ENCODE measurements at regions not wholly inside any gene's neighbourhood (a gene's known extent, or its start where the extent isn't known, plus 50 kb on each side); places are given as distances from the start of the nearest gene placed in this dataset.

- Mint-ChIP-seq H3K4me1 (ENCODE audit: low read depth in 2 of 2) (no peaks in the 10 kb centered on the region), H3K36me3 (no peaks in the 10 kb centered on the region), H3K9me3 (peaks cover 8% of the 10 kb centered on the region), H3K27ac (no peak overlapping the region), H3K27me3 (peaks cover 6 to 26% of the 10 kb centered on the region in 2 donors), H3K4me3 (no peak overlapping the region)
- DNase-seq (ENCODE audit: low spot score) (no peak), ATAC-seq (no peak)
Measured at GRCh38 chr11:114857281-114857680, 179.0 kb downstream of the NXPE2 start.

- H3K9me3 Mint-ChIP-seq, result peaks cover 4% of the 10 kb centered on the region
- H3K4me1 Mint-ChIP-seq (ENCODE audit: low read depth in 2 of 2), result no peaks in the 10 kb centered on the region
- H3K4me3 Mint-ChIP-seq, result no peak overlapping the region
- H3K27ac Mint-ChIP-seq, result no peak overlapping the region
- no peak for DNase-seq (ENCODE audit: low spot score)
- H3K36me3 Mint-ChIP-seq, result no peaks in the 10 kb centered on the region
- H3K27me3 Mint-ChIP-seq, result peaks cover 4 to 7% of the 10 kb centered on the region in 2 donors
- no peak for ATAC-seq
Measured at GRCh38 chr11:114864896-114865295, 186.6 kb downstream of the NXPE2 start.

DNA sequence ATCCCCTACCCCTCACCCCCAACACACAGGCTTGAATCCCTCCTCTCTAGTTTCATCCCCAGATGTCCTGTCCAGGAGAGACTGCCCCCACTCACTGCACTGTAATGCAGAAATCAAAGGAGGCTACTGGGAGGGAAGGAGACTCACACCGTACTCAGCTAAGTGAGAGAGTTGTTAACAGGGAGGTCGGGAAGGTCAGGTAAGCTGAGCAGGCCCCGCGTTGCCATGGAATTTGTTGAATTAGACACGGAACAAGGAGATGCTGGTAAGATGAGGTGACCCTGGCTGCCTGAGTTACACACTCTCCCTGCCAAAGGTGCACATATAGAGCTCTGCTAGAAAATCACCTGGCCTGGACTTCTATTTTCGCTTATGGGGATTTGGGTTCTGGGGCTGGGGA, 197.9 kb downstream of the NXPE2 start:
- Mint-ChIP-seq H3K4me3 (no peak overlapping the region), H3K4me1 (ENCODE audit: low read depth in 2 of 2) (no peaks in the 10 kb centered on the region), H3K27me3 (peaks cover 0 to 3% of the 10 kb centered on the region in 2 donors), H3K9me3 (no peaks in the 10 kb centered on the region), H3K36me3 (no peaks in the 10 kb centered on the region), H3K27ac (no peak overlapping the region)
- no peak for DNase-seq (ENCODE audit: low spot score)
- no peak for ATAC-seq

DNA sequence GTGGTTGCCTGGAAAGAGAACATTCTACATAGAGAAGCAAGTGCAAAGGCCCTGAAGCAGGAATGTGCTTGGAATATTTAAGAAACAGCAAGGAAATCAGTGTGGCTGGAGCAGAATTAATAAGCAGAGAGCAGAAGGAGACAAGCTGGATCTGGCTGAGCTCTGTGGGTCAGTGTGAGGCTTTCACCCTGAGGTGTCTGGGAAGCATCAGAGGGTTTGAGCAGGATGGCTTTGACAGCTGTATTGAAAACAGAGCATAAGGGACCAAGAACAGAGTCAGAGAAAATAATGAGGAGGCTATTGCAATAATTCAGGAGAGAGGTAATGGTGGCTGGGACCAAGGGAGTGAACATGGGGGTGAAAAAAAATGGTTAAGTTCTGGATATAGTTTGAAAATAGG, 199.6 kb downstream of the NXPE2 start:
- H3K27ac Mint-ChIP-seq, result no peak overlapping the region
- no peaks in the 10 kb centered on the region for H3K36me3 Mint-ChIP-seq
- H3K9me3 Mint-ChIP-seq, result no peaks in the 10 kb centered on the region
- H3K27me3 Mint-ChIP-seq, result no peaks in the 10 kb centered on the region
- DNase-seq (ENCODE audit: low spot score), result no peak
- no peaks in the 10 kb centered on the region for H3K4me1 Mint-ChIP-seq (ENCODE audit: low read depth in 2 of 2)
- ATAC-seq, result no peak
- no peak overlapping the region for H3K4me3 Mint-ChIP-seq

GRCh38 chr11:114880442-114880841, 202.1 kb downstream of the NXPE2 start:
- Mint-ChIP-seq H3K4me1 (ENCODE audit: low read depth in 2 of 2) (no peaks in the 10 kb centered on the region), H3K27me3 (no peaks in the 10 kb centered on the region), H3K36me3 (no peaks in the 10 kb centered on the region), H3K9me3 (no peaks in the 10 kb centered on the region), H3K4me3 (no peak overlapping the region), H3K27ac (no peak overlapping the region)
- no peak for DNase-seq (ENCODE audit: low spot score)
- no peak for ATAC-seq

- Mint-ChIP-seq H3K9me3 (no peaks in the 10 kb centered on the region), H3K4me1 (ENCODE audit: low read depth in 2 of 2) (no peaks in the 10 kb centered on the region), H3K27ac (no peak overlapping the region), H3K27me3 (peaks cover 0 to 2% of the 10 kb centered on the region in 2 donors), H3K4me3 (no peak overlapping the region), H3K36me3 (no peaks in the 10 kb centered on the region)
- ATAC-seq, result no peak
- DNase-seq (ENCODE audit: low spot score), result no peak
Measured at GRCh38 chr11:114883472-114883871, 205.1 kb downstream of the NXPE2 start.

- Mint-ChIP-seq H3K36me3 (no peaks in the 10 kb centered on the region), H3K27me3 (peaks cover 2 to 5% of the 10 kb centered on the region in 2 donors), H3K9me3 (no peaks in the 10 kb centered on the region), H3K4me3 (no peak overlapping the region), H3K4me1 (ENCODE audit: low read depth in 2 of 2) (no peaks in the 10 kb centered on the region), H3K27ac (no peak overlapping the region)
- no peak for ATAC-seq
- no peak for DNase-seq (ENCODE audit: low spot score)
Measured at GRCh38 chr11:114886644-114887265, 208.4 kb downstream of the NXPE2 start.

DNA sequence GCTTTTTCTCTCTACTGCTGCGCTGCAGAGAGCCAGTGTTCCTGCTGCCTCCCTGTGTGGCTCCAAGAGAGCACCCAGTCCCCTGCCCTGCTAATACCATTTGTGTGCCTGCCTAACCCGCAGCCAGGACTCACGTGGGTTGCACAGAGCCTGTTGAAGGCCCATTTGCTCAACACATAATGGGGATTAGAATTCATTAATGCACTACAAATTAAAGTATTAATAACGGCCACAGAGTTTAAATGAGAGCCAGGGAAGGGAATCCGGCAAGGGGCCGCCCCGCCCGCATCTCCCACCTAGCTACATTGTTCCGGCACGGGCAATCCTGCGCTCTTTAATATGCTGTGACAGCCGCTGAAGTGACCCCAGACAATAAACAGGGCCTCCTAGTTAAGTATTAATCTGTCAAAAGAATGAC, 211.3 kb downstream of the NXPE2 start:
- Mint-ChIP-seq H3K36me3 (no peaks in the 10 kb centered on the region), H3K27me3 (peaks cover 5 to 6% of the 10 kb centered on the region in 2 donors), H3K9me3 (peaks cover 4% of the 10 kb centered on the region), H3K27ac (no peak overlapping the region), H3K4me3 (no peak overlapping the region), H3K4me1 (ENCODE audit: low read depth in 2 of 2) (no peaks in the 10 kb centered on the region)
- DNase-seq (ENCODE audit: low spot score) (no peak), ATAC-seq (no peak)

GRCh38 chr11:114890038-114890437, 211.7 kb downstream of the NXPE2 start:
- DNase-seq (ENCODE audit: low spot score), result no peak
- no peak for ATAC-seq

GRCh38 chr11:114891911-114892310, 213.6 kb downstream of the NXPE2 start:
- no peak overlapping the region for H3K4me3 Mint-ChIP-seq
- H3K9me3 Mint-ChIP-seq, result peaks cover 4% of the 10 kb centered on the region
- H3K36me3 Mint-ChIP-seq, result no peaks in the 10 kb centered on the region
- DNase-seq (ENCODE audit: low spot score) (no peak), ATAC-seq (no peak)
- H3K27ac Mint-ChIP-seq, result no peak overlapping the region
- no peaks in the 10 kb centered on the region for H3K4me1 Mint-ChIP-seq (ENCODE audit: low read depth in 2 of 2)
- peaks cover 6 to 13% of the 10 kb centered on the region in 2 donors for H3K27me3 Mint-ChIP-seq

More at GRCh38 chr11:114890038-114890437, 211.7 kb downstream of the NXPE2 start:
- no peak overlapping the region for H3K27ac Mint-ChIP-seq
- H3K27me3 Mint-ChIP-seq, result peaks cover 6% of the 10 kb centered on the region in 2 donors
- H3K9me3 Mint-ChIP-seq, result peaks cover 4% of the 10 kb centered on the region
- H3K4me1 Mint-ChIP-seq (ENCODE audit: low read depth in 2 of 2), result no peaks in the 10 kb centered on the region
- H3K4me3 Mint-ChIP-seq, result no peak overlapping the region
- no peaks in the 10 kb centered on the region for H3K36me3 Mint-ChIP-seq

- H3K4me3 Mint-ChIP-seq, result no peak overlapping the region
- H3K4me1 Mint-ChIP-seq (ENCODE audit: low read depth in 2 of 2), result no peaks in the 10 kb centered on the region
- H3K36me3 Mint-ChIP-seq, result no peaks in the 10 kb centered on the region
- peaks cover 6 to 13% of the 10 kb centered on the region in 2 donors for H3K27me3 Mint-ChIP-seq
- H3K27ac Mint-ChIP-seq, result no peak overlapping the region
- DNase-seq (ENCODE audit: low spot score) (no peak), ATAC-seq (peak in 1 of 2 donors; percentile 61)
- H3K9me3 Mint-ChIP-seq, result peaks cover 4% of the 10 kb centered on the region
Measured at GRCh38 chr11:114892381-114893197, 214.3 kb downstream of the NXPE2 start.

DNA sequence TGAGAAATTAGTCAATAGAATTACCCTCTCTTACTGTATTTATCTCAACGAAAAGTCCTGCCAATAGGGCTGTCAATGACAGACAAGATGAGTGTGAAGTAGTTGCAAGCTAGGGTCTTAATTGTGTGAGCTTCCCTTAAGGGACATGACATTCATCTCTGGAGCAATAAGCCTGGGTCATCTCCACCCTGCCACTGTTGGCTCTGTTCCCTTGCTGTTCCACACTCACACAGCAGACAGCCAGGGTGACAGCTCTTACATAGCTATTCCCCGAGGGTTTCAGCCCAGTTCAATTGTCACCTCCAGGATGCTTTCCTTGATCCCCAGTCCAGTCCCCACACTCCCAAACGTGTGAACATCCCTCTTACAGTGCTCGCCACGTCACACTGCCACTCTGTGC, 215.0 kb downstream of the NXPE2 start:
- Mint-ChIP-seq H3K9me3 (peaks cover 8% of the 10 kb centered on the region), H3K27ac (no peak overlapping the region), H3K36me3 (peaks cover 5% of the 10 kb centered on the region), H3K4me3 (no peak overlapping the region), H3K27me3 (peaks cover 6 to 12% of the 10 kb centered on the region in 2 donors), H3K4me1 (ENCODE audit: low read depth in 2 of 2) (no peaks in the 10 kb centered on the region)
- DNase-seq (ENCODE audit: low spot score) (no peak), ATAC-seq (no peak)

DNA sequence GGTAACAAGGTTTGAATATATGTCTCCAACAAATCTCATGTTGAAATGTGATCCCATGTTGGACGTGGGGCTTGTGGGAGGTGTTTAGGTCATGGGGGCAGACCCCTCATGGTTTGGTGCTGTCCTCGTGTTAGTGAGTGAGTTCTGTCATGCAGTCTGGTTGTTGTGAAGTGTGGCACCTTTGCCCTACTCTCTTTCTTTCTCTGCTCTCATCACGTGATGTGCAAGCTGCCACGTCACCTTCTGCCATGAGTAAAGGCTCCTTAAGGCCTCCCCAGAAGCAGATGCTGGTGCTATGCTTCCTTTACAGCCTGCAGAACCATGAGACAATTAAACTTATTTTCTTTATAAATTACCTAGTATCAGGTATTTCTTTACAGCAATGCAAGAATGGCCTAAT, 218.3 kb downstream of the NXPE2 start:
- H3K4me1 Mint-ChIP-seq (ENCODE audit: low read depth in 2 of 2), result no peaks in the 10 kb centered on the region
- H3K4me3 Mint-ChIP-seq, result no peak overlapping the region
- H3K36me3 Mint-ChIP-seq, result peaks cover 15% of the 10 kb centered on the region
- ATAC-seq, result no peak
- peaks cover 15% of the 10 kb centered on the region for H3K9me3 Mint-ChIP-seq
- H3K27ac Mint-ChIP-seq, result no peak overlapping the region
- DNase-seq (ENCODE audit: low spot score), result no peak
- H3K27me3 Mint-ChIP-seq, result peaks cover 4 to 17% of the 10 kb centered on the region in 2 donors

GRCh38 chr11:114909866-114910265, 231.5 kb downstream of the NXPE2 start:
- Mint-ChIP-seq H3K36me3 (no peaks in the 10 kb centered on the region), H3K27ac (no peak overlapping the region), H3K4me1 (ENCODE audit: low read depth in 2 of 2) (no peaks in the 10 kb centered on the region), H3K27me3 (peaks cover 3 to 11% of the 10 kb centered on the region in 2 donors), H3K4me3 (no peak overlapping the region), H3K9me3 (no peaks in the 10 kb centered on the region)
- DNase-seq (ENCODE audit: low spot score) (no peak), ATAC-seq (no peak)
